GM19193 (cell line): ENCODE measurements at regions not wholly inside any gene's neighbourhood (a gene's known extent, or its start where the extent isn't known, plus 50 kb on each side); places are given as distances from the start of the nearest gene placed in this dataset.

Experiments
- POLR2A ChIP-seq: IDR thresholded peaks from 4 replicates; pipeline ENCODE4 v1.6.1; 2011; ENCODE audit not compliant: insufficient read depth, insufficient read length; ENCODE audit errors: extremely low read depth

DNA sequence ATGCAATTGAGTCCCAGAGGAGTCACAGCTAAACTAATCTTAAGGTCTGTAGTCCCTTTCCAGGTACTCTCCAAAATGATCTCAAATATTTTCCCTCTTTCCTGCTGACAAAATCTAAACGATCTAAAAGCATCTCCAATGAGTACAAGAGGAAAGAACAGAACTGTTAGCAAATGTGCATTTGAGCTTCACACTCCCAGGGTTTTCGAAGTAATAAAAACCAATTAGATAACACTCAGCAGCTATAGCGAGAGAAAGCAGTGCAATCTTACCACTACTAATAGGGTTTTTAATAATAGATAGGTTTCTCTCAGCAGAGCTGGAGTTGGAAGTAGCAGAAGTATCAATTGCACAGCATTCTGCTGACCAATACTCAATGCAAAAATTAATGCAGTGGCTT, 995.4 kb downstream of the TUSC7 start:
- TF ChIP-seq POLR2A = no peak

GRCh38 chr3:117706037-117706436, 996.5 kb downstream of the TUSC7 start:
- no peak for TF ChIP-seq POLR2A

GRCh38 chr3:117706756-117707155, 997.2 kb downstream of the TUSC7 start:
- TF ChIP-seq POLR2A = no peak

DNA sequence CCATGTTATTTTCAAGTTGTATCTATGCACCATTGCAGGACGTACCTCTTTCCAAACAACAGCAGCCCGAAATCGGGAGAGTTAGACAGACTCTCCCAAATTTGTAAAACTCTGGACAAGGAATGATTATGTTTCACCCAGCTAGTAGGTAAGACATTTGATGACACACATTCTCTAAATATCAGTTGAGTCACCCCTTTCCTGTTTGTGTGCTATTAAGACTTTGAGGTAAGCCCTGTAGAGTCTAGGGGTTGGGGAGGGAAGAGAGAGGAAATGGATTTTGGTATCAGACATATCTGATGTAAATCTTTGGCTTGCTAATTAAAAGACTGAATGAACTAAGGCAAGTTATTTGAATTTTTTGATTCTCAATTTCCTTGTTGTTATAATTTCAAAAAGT, 999.0 kb downstream of the TUSC7 start:
- no peak for TF ChIP-seq POLR2A

- TF ChIP-seq POLR2A = no peak
These were observed 999.5 kb downstream of the TUSC7 start for GRCh38 chr3:117709108-117709507.

GRCh38 chr3:117710501-117710900, 1000.9 kb downstream of the TUSC7 start:
- TF ChIP-seq POLR2A = no peak

- no peak for TF ChIP-seq POLR2A
These were observed 1009.8 kb downstream of the TUSC7 start for GRCh38 chr3:117719316-117719926.

GRCh38 chr3:117721866-117722265, 1012.3 kb downstream of the TUSC7 start:
- no peak for TF ChIP-seq POLR2A

GRCh38 chr3:117722856-117723255, 1013.3 kb downstream of the TUSC7 start:
- no peak for TF ChIP-seq POLR2A

GRCh38 chr3:117723825-117724224, 1014.2 kb downstream of the TUSC7 start:
- no peak for TF ChIP-seq POLR2A

DNA sequence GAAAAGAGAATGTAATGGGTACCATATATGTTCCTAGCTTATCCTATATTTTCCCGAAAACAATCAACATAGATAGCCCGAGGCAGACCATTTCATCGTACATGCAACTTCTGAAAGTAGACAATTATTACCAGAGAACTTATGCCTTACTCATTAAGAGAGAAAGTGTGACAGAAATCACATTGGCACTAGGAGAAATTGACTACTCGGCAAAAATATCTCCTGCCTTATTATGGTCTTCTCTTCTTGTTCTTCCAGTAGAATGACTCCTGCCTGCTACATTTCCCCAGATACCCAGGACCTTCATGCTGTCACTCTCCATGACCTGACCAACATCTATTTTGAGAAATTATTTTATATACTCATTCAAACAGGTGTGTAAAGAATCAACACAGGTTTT, 1015.7 kb downstream of the TUSC7 start:
- no peak for TF ChIP-seq POLR2A

- TF ChIP-seq POLR2A = no peak
These were observed 1017.2 kb downstream of the TUSC7 start for GRCh38 chr3:117726776-117727175.

DNA sequence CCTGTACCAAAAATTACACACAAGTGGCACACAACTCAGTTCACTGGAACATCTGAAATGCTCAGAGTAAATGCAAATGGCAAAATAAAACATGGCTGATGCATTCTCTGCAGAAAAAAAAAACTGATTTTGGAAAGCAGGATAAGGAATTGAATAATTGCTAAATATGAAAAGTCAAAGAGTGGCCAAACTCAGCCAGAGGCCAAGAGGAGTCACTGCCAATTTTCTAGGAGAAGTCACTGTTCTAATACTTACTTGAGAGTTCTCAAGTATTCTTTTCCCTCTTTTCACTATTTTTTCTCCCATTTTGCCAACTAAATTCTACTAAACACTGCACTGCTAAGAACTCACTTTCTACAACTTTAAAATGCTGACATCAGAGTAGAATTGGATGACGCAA, 1018.6 kb downstream of the TUSC7 start:
- TF ChIP-seq POLR2A = no peak

DNA sequence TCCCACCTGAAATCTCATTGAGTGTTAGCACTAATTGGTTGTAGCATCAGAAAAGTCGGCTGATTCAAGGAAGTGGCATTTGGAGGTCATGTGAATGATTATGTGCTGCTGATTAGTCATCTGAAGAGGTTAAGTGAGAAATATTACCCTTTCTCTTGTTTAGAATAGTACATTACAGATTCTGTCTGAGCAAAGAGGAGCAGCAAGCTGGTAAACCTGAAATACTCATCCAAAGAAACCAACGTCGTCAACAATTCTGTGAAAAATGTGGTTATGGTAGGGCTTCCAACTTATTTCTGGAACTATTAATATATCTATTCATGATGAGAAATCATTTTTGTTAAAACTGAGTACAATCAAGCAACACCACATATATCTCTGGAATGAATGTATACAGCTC, 1024.9 kb downstream of the TUSC7 start:
- no peak for TF ChIP-seq POLR2A

GRCh38 chr3:117735481-117736101, 1026.0 kb downstream of the TUSC7 start:
- TF ChIP-seq POLR2A = no peak

DNA sequence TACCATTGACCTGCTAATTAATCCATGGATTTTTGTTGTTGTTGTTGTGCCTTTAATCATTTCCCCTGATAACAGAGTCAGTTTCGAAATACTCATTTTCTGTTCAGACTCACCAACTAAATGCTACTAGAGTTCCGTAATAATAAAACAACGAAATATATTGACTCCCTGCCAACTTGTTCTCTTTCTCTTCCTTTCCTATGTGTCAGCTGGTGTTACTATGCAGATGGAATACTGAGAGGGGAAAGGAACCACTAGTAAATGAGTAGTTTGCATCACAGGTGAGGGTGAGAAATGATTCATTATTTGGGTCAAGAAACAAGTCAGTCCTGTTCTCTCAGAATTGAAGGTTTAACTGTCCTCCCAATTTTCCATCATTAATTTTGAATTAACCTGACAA, 1027.3 kb downstream of the TUSC7 start:
- no peak for TF ChIP-seq POLR2A

GRCh38 chr3:117743993-117744392, 1034.4 kb downstream of the TUSC7 start:
- TF ChIP-seq POLR2A = no peak
